ENCODE measurements at regions not wholly inside any gene's neighbourhood (a gene's known extent, or its start where the extent isn't known, plus 50 kb on each side); places are given as distances from the start of the nearest gene placed in this dataset.
"Not testable (repeated sequence)": the region's sequence is repeated elsewhere in the genome, so short reads cannot be mapped to it uniquely, and the experiment has no call there.

DNA sequence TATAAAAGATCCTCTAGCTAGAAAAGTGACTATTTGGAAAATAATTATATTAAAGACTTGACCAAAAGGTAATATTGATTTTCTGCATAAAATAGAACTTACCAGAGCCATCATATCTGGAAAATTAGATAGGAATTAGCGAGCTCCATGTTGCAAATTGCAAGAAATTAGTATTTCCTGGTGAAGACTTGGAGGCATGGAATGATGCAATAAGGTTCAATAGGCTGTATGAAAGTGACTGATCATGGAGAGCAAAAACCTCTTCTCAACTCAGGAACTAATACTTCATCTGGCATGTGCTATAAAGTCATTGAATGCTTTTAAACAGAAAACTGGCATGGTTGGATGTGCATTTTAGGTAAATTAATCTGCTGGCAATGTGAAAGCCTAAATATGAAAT is 66.3 kb upstream of the UFM1 start:
- intact Hi-C loops (cut with DNase I) = no loop called here

DNA sequence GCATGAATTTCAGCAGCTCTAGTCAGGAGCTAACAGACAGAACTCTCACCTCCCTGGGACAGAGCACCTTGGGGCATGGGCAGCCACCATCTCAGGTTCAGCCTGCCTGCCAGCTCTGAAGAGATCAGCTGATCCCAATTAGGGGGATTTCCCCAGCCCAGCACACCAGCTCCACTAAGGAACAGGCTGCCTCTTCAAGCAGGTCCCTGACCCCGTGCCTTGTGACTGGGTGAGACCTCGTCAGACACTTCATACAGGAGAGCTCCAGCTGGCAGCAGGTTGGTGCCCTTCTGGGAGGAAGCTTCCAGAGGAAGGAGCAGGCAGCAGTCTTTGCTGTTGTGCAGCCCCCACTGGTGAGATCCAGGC is 84.5 kb upstream of the UFM1 start:
- no peak for DNase-seq
- intact Hi-C loops (cut with DNase I) = no loop called here

More for the DNA sequence above, 66.3 kb upstream of the UFM1 start:
- no peak for DNase-seq

DNA sequence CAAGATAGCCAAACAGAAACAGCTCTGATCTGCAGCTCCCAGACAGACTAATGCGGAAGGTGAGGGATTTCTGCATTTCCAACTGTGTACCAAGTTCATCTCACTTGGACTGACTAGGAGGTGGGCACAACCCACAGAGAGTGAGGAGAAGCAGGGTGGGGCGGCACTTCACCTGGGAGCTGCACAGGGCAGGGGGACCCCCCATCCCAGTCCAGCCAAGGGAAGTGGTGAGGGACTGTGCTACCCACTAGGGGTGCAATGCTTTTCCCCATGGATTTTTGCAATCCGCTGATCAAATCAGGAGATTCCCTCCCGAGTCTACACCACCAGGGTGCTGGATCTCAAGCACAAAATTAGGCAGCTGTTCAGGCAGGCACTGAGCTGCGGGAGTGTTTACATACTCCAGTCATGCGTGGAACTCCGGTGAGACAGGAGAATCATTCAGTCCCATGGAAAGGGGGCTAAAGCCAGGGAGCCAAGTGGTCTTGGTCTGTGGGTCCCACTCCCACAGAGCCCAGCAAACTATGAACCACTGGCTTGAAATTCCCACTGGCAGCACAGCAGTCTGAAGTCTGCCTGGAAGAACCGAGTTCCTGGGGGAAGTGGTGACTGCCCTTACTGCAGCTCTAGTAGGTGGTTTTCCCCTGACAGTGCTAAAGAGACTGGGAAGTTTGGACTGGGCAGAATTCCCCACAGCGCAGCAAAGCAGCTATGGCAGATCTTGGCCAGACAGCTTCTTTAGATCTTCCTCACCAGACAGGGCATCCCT is 85.1 kb upstream of the UFM1 start:
- intact Hi-C loops (cut with DNase I) = no loop called here
- no peak for DNase-seq

DNA sequence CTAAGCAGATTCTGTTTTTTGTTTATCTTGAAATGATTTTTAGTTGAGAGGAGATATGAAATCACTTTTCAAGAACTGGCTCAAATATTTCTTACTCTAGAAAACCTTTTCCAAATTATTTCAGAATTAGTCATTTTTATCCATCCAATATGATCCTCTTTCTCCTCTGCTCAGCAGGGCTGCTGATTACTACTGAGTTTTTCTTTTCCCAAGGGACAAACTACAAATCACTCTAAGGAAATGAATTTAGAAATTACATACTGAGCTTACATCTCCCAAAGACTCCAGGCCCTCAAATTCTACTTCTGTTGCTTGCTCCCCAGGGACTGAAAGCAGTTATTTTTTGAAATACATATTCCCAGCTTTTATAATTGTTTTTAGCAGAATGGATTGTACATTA is 87.4 kb upstream of the UFM1 start:
- no peak for DNase-seq
- intact Hi-C loops (cut with DNase I) = no loop called here

DNA sequence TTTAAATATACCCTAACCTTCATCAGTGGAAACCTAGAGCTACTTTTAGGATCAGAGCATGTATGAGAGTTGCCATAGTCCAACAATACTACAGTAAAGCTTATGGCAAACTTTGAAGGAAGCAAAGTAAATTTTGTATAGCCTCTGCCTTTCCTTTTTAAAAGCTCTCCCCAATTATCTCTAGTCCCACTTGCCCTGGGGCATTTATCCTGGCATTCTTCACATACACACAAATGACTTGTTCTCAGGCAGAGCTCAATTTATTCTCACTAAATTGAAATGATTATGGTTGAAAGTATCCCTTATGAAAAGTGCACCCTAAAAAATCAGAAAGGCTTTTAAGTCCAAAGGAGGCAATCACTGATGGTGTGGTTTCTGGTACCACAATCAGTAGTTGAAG is 94.1 kb upstream of the UFM1 start:
- intact Hi-C loops (cut with DNase I) = no loop called here
- DNase-seq = no peak

DNA sequence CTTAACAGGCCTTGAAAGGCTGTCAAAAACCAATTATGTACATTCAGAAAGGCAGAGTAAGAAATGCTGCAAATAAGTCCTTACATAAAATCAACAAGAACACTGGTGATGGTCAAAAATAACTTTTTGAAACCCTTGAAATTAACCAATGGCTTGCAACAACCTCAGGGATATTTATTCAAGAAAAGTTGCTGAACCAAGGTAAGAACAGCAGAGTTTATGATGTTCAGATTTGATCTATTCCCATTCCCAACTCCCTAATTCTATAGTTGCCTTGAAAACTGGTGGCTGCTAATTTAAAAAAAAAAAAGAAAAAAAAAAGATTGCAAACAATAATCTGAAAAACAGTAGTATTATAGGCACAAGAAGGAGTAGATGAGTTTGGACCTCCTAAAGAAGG is 109.8 kb upstream of the UFM1 start:
- intact Hi-C loops (cut with DNase I) = no loop called here
- no peak for DNase-seq

DNA sequence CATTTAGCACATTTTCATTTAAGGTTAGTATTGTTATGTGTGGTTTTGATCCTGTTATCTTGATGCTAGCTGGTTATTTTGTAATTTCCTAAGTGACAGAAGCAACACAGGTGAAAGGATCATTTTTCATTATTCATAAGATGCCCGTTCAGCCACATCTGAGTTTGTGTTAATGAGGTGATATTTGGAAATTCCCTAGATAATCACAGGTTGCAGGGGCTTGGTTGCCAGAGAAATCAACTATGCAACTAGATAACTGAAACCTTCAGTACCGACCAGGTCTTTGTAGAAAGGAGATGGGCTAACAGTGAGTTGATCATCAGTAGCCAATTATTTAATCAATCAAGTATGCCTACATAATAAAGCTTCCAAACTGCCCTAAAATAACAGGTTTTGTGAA is 121.3 kb upstream of the UFM1 start:
- DNase-seq = no peak
- intact Hi-C loops (cut with DNase I) = no loop called here

DNA sequence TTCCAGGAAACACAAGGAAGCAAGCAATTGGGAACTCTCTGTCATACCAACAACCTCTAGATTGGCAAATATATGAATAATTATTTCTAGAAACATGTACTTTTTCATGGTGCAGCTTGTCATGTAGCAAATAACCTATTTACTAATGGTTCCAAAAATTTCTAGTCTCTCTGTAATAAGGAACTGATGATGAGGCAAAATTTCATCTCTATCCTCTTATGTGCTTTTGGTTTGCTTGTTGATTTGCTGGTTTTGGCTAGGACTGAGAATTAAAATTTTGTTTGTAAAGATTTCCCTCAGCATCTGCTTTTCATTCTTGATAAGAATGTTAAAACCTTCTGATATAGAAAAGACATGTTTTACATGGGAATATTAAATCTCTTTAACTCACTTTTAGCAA is 123.2 kb upstream of the UFM1 start:
- no peak for DNase-seq
- intact Hi-C loops (cut with DNase I) = no loop called here

DNA sequence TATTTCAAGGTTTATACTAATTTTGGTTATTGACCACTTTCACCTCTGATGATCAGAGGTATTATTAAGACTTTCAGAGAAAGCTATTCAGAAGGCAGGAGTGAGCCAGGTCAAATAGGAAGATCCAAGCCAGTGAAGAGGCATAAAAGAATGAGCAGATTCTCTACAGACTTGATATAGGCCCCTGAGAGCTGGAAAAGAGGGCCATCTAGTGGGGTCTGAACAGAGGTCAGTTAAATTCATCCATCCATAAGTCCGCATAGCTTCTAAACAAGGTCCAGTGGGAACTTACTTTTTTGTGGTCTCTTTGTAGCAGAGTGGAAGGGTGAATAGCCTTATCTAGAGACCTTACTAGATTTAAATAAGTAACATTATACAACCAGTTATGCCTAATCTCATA is 126.6 kb upstream of the UFM1 start:
- peak in 1 of 42 donors; percentile 7 for DNase-seq
- intact Hi-C loops (cut with DNase I) = no loop called here

DNA sequence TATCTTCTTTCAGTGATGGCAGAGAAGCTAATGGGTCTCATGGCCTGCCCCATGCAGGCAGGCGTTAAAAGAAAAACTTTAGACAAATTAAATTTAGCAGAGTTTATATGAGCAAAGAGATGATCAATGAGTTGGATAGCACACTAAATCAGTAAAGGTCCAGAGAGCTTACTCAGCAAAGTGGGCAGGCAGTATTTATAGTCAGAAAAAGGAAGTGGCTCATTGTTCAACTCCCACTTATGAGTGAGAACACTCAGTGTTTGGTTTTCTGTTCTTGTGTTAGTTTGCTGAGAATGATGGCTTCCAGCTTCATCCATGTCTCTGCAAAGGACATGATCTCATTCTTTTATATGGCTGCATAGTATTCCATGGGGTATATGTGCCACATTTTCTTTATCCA is 128.5 kb upstream of the UFM1 start:
- intact Hi-C loops (cut with DNase I); DNase-seq: not testable (repeated sequence)

DNA sequence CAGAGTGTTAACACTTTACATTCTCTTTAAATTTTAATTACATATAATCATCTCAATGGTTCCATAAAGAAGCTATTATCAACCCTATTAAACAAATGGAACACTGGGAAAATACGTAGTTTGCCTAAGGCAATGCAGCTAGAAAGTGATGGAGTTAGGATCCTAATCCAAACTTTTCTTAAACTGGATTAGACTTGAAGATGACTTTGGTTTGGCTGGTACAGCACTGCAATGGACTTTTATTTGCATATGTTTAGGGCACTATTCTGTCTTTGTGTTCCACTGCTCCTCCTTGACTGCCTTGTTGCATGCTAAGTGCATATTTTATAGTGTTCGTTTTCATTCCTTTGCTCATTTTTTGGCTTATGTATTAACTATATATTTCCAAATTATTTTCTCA is 133.5 kb upstream of the UFM1 start:
- intact Hi-C loops (cut with DNase I) = no loop called here
- DNase-seq = no peak

DNA sequence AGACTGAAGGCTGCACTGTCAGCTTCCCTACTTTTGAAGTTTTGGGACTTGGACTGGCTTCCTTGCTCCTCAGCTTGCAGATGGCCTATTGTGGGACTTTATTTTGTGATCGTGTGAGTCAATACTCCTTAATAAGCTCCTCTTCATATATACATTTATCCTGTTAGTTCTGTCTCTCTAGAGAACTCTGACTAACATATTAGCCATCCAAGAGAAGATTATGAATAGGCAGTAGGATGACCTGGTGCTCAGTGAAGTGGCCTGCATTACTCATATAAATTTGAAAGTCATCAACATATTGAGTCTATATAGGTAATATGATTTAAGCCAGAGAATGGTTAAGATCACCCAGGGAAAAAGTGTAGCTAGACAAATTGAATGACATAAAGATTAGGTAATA is 136.3 kb upstream of the UFM1 start:
- intact Hi-C loops (cut with DNase I) = no loop called here
- DNase-seq = no peak

DNA sequence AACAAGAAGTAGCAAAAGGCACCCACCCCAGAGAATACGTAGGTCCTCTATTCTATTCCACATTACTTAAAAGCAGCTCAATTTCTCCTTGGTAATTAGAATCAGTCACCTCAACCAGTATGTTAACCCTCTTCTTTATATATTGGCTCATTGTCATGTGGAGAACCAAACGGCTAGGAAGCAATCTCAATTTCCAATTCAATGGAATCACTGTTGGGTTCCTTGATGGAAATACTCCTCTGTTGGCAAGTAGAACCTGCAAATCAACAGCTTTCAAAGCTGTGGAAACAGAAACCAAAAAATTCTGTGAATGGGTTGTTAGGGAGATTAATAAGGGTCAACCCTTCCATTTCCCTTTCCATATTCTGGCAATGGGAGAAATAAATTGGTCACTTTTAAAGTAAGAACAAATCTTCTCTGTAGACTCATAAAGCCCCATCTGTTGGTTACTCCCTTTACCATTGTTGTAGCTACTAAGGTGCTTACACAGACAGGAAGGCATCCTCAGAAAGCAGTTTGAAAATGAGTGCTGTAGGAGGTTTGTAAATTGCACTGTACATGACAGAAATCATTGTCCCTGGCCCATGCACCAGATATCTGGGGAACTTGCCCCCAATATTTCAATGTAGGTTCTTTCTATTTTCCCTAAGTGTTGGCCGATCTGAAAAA is 138.6 kb upstream of the UFM1 start:
- no peak for DNase-seq
- intact Hi-C loops (cut with DNase I) = no loop called here

DNA sequence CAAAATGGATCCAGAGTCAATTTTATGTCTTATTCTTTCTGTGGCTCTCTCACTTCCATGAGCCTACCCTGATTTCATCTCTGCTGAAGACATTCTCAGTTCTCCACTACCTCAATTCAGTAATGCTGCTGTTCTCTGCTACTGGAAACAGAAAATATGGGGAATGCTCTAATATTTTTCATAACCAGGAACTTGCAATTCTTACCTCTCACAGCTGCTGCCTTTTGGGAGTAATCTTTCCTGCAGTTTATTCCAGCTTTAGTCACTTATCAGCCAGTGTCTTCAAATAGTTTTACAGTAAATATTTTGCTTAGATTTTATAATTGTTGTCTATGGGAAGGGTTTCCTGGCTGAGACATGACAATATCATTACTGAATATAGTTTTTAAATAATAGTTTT is 145.1 kb upstream of the UFM1 start:
- intact Hi-C loops (cut with DNase I) = no loop called here
- no peak for DNase-seq

DNA sequence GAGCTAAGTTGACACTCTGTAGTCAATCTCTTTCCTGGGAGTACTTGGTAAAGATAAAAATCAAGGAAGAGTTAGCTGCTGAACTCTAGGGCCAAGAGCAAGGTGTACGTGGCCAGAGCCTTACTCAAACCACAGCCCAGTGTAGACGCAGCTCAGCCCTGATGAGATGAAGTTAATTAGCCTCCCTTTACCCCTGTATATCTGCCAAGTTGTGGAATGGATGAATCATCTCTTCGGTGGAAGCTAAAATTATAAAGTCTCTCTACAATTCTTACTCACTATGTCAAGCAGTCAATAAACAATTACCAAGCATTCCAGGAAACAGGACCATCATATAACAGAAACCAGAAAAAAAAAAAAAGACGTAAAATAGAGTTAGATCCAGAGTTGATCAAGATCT is 146.9 kb upstream of the UFM1 start:
- intact Hi-C loops (cut with DNase I) = no loop called here
- DNase-seq = no peak

DNA sequence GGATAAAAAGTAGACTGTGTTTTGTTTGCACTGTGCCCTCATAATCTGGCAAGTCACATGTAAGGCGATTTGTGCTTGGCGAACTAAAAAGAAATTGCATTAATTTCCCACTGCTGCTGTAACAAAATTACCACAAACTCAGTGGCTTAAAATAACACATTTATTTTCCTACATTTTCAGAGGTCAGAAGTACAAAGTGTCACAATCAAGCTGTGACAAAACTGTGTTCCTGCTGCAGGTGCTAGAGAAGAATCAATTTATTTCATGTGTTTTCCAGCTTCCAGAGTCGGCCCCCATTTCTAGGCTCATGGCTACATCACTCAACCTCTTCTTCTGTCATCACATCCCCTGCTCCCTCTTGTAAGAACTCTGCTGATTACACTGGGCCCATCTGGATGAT is 158.6 kb upstream of the UFM1 start:
- DNase-seq = no peak
- intact Hi-C loops (cut with DNase I) = no loop called here

DNA sequence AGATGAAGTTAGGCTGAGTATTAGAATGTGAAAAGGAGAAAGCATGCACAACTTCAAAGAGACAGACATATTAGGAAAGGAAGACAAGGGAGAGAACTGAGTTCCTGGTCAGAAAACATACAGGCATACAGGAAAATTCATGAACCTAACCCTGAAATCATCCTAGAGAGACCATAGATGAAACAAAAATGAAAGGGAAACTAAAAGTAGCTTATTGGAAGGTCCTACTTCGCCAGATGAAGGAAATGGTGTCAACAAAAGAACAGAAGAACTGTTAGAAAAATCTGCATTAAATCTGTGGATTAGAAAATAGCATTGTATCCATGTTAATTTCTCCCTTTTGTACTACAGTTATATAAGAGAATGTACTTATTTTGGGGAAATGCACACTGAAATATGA is 169.0 kb upstream of the UFM1 start:
- intact Hi-C loops (cut with DNase I) = no loop called here
- no peak for DNase-seq

DNA sequence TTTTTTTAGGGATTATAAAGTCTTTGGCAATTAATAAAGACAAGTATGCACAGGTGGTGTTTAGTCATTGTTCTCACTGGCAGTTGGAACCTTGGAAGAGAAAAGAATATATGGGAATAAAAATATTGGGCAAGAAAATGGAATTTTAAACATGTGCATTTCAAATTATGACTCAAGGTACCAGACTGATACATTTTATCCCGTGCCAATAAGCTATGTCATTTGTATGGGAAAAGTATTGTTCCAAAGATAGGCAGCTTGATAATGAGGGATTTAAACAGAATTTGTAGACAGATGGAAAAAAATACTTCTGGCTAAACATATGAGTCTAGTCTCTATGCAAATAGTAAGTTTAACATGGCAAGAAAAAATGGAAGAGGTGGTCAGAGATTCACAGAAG is 169.5 kb upstream of the UFM1 start:
- intact Hi-C loops (cut with DNase I) = no loop called here
- DNase-seq = no peak

DNA sequence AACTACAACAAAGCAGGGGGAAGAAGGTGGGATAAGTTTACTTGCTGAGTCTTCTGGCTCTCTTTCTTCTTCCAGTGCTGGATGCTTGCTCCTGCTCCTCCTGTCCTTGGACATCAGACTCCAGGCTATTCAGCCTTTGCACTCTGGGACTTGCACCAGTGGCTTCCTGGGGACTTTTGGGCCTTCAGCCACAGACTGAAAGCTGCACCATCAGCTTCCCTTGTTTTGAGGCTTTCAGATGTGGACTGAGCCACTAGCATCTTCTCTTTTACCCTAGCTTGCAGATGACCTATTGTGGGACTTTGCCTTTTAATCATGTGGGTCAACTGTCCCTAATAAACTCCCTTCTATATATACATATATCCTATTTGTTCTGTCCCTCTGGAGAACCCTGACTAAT is 173.0 kb upstream of the UFM1 start:
- intact Hi-C loops (cut with DNase I) = no loop called here
- no peak for DNase-seq

DNA sequence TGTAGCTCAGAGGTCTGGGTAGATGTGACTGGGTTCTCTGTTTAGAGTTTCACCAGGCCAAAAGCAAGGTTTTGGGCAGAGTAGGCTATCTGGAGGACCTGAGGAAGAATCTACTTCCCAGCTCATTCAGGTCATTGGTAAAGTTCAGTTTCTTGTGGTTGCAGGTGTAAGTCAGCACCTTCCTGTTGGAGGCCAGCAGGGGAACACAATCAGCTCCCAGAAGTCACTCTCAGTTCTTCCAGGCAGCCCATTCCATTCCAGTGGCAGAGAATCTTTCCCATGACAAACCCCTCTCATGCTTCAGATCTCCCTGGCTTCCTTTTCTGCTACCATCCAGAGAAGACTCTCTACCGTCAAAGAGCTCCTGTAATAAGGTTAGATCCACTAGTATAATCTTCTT is 176.2 kb upstream of the UFM1 start:
- no peak for DNase-seq
- intact Hi-C loops (cut with DNase I) = no loop called here

DNA sequence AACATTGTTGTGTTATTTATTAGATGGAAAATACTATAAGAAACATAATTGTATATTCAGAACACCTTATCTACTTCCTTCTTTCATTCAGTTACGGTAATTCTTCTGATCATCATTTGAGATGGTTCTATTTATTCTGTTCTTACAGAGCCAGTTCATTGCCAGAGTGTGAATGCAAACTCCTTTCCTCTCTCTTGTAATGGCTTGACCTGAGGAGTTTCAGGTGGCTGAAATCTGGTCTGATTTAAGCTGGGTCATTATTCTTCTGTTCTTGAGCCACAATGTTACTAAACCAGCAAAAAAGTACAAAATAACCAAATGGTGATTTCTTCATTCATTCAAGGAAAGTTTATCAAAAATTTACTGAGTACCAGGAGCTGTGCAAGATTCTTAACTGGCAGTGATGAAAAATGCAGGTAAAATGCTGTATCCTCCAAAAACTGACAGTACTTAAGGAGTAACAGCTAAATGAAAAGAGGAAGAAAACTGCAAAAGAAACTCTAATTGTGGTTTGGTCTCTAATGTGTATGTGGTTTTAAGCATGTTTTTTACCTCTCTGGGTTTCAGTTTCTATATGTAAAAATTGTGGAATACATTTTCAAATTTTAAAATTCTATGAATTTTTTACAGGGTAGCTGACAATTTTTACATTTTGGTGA is 182.4 kb upstream of the UFM1 start:
- no peak for DNase-seq
- intact Hi-C loops (cut with DNase I) = no loop called here
